Stimulated activated naive CD8-positive, alpha-beta T cell treated with anti-CD3 and anti-CD28 coated beads, Interleukin-15, Interleukin-2, amounts not matched to agents 100 ng/mL and 50 ng/mL, for 24 hours (primary cell): ENCODE measurements at regions not wholly inside any gene's neighbourhood (a gene's known extent, or its start where the extent isn't known, plus 50 kb on each side); places are given as distances from the start of the nearest gene placed in this dataset.
"Not testable (repeated sequence)": the region's sequence is repeated elsewhere in the genome, so short reads cannot be mapped to it uniquely, and the experiment has no call there.

Experiments
- H3K27ac Mint-ChIP-seq: one replicate; pipeline ENCODE4 v1.8.0; 2021; ENCODE audit warnings: mild to moderate bottlenecking, mixed read lengths
- H3K27me3 Mint-ChIP-seq: one replicate; pipeline ENCODE4 v1.8.0; 2021; ENCODE audit warnings: mixed read lengths
- H3K36me3 Mint-ChIP-seq: one replicate; pipeline ENCODE4 v1.8.0; 2021; ENCODE audit warnings: low read depth, mixed read lengths
- H3K4me1 Mint-ChIP-seq: one replicate; pipeline ENCODE4 v1.8.0; 2021; ENCODE audit warnings: low read depth, mixed read lengths
- H3K4me3 Mint-ChIP-seq: one replicate; pipeline ENCODE4 v1.8.0; 2021; ENCODE audit warnings: mild to moderate bottlenecking, mixed read lengths
- H3K9me3 Mint-ChIP-seq: one replicate; pipeline ENCODE4 v1.8.0; 2021; ENCODE audit warnings: mixed read lengths

- H3K4me1 Mint-ChIP-seq: peaks cover 52% of the 10 kb centered on the region
- peaks cover 4% of the 10 kb centered on the region for H3K36me3 Mint-ChIP-seq
- peak overlapping the region; percentile 74 for H3K27ac Mint-ChIP-seq
- H3K9me3 Mint-ChIP-seq: peaks cover 6% of the 10 kb centered on the region
- H3K27me3 Mint-ChIP-seq: no peaks in the 10 kb centered on the region
- no peak overlapping the region for H3K4me3 Mint-ChIP-seq
Observed at GRCh38 chr5:40429258-40430100, 250.2 kb upstream of the PTGER4 start.

GRCh38 chr5:40428815-40429214 is 250.9 kb upstream of the PTGER4 start:
- peaks cover 6% of the 10 kb centered on the region for H3K9me3 Mint-ChIP-seq
- H3K27ac Mint-ChIP-seq: peak overlapping the region; percentile 37
- peaks cover 48% of the 10 kb centered on the region for H3K4me1 Mint-ChIP-seq
- peaks cover 4% of the 10 kb centered on the region for H3K36me3 Mint-ChIP-seq
- H3K4me3 Mint-ChIP-seq: no peak overlapping the region
- H3K27me3 Mint-ChIP-seq: no peaks in the 10 kb centered on the region

GRCh38 chr5:40428126-40428525 is 251.6 kb upstream of the PTGER4 start:
- Mint-ChIP-seq H3K9me3 (peaks cover 6% of the 10 kb centered on the region), H3K27me3 (no peaks in the 10 kb centered on the region), H3K36me3 (peaks cover 4% of the 10 kb centered on the region), H3K4me3 (no peak overlapping the region), H3K4me1 (peaks cover 41% of the 10 kb centered on the region), H3K27ac (peak overlapping the region; percentile 37)

GRCh38 chr5:40417046-40417810 is 262.5 kb upstream of the PTGER4 start:
- not testable (repeated sequence) for H3K27ac Mint-ChIP-seq, H3K4me1 Mint-ChIP-seq, H3K4me3 Mint-ChIP-seq, H3K36me3 Mint-ChIP-seq, H3K27me3 Mint-ChIP-seq
- peaks cover 15% of the 10 kb centered on the region for H3K9me3 Mint-ChIP-seq

- no peak overlapping the region for H3K4me3 Mint-ChIP-seq
- peaks cover 17% of the 10 kb centered on the region for H3K9me3 Mint-ChIP-seq
- H3K27ac Mint-ChIP-seq: no peak overlapping the region
- H3K27me3 Mint-ChIP-seq: no peaks in the 10 kb centered on the region
- peaks cover 3% of the 10 kb centered on the region for H3K36me3 Mint-ChIP-seq
- peaks cover 7% of the 10 kb centered on the region for H3K4me1 Mint-ChIP-seq
Observed at GRCh38 chr5:40416588-40416987, 263.1 kb upstream of the PTGER4 start.

- Mint-ChIP-seq H3K27me3 (no peaks in the 10 kb centered on the region), H3K9me3 (peaks cover 16% of the 10 kb centered on the region), H3K27ac (no peak overlapping the region), H3K4me3 (no peak overlapping the region), H3K4me1 (peaks cover 12% of the 10 kb centered on the region), H3K36me3 (peaks cover 5% of the 10 kb centered on the region)
Observed at GRCh38 chr5:40416098-40416497, 263.6 kb upstream of the PTGER4 start.

- H3K4me1 Mint-ChIP-seq: peaks cover 24% of the 10 kb centered on the region
- H3K27me3 Mint-ChIP-seq: no peaks in the 10 kb centered on the region
- peaks cover 14% of the 10 kb centered on the region for H3K9me3 Mint-ChIP-seq
- H3K27ac Mint-ChIP-seq: no peak overlapping the region
- no peak overlapping the region for H3K4me3 Mint-ChIP-seq
- H3K36me3 Mint-ChIP-seq: peaks cover 5% of the 10 kb centered on the region
Observed at GRCh38 chr5:40414922-40415321, 264.8 kb upstream of the PTGER4 start.

GRCh38 chr5:40413743-40414142 is 266.0 kb upstream of the PTGER4 start:
- no peak overlapping the region for H3K4me3 Mint-ChIP-seq
- no peaks in the 10 kb centered on the region for H3K27me3 Mint-ChIP-seq
- H3K9me3 Mint-ChIP-seq: peaks cover 14% of the 10 kb centered on the region
- H3K4me1 Mint-ChIP-seq: peaks cover 36% of the 10 kb centered on the region
- peaks cover 5% of the 10 kb centered on the region for H3K36me3 Mint-ChIP-seq
- no peak overlapping the region for H3K27ac Mint-ChIP-seq

GRCh38 chr5:40412771-40413170 is 266.9 kb upstream of the PTGER4 start:
- H3K27ac Mint-ChIP-seq: no peak overlapping the region
- peaks cover 46% of the 10 kb centered on the region for H3K4me1 Mint-ChIP-seq

GRCh38 chr5:40410964-40411635 is 268.6 kb upstream of the PTGER4 start:
- Mint-ChIP-seq H3K27ac (peak overlapping the region; percentile 98), H3K4me3 (peak overlapping the region; percentile 64), H3K9me3 (peaks cover 10% of the 10 kb centered on the region), H3K27me3 (no peaks in the 10 kb centered on the region), H3K4me1 (peaks cover 62% of the 10 kb centered on the region), H3K36me3 (peaks cover 19% of the 10 kb centered on the region)

More at GRCh38 chr5:40412771-40413170, 266.9 kb upstream of the PTGER4 start:
- Mint-ChIP-seq H3K36me3 (peaks cover 9% of the 10 kb centered on the region), H3K4me3 (no peak overlapping the region), H3K9me3 (peaks cover 14% of the 10 kb centered on the region), H3K27me3 (no peaks in the 10 kb centered on the region)

GRCh38 chr5:40410231-40410861 is 269.4 kb upstream of the PTGER4 start:
- peaks cover 10% of the 10 kb centered on the region for H3K9me3 Mint-ChIP-seq
- peak overlapping the region; percentile 98 for H3K27ac Mint-ChIP-seq
- H3K36me3 Mint-ChIP-seq: peaks cover 19% of the 10 kb centered on the region
- peak overlapping the region; percentile 64 for H3K4me3 Mint-ChIP-seq
- H3K4me1 Mint-ChIP-seq: peaks cover 70% of the 10 kb centered on the region
- no peaks in the 10 kb centered on the region for H3K27me3 Mint-ChIP-seq

GRCh38 chr5:40409601-40410000 is 270.1 kb upstream of the PTGER4 start:
- H3K4me1 Mint-ChIP-seq: peaks cover 77% of the 10 kb centered on the region
- H3K36me3 Mint-ChIP-seq: peaks cover 19% of the 10 kb centered on the region
- H3K9me3 Mint-ChIP-seq: peaks cover 10% of the 10 kb centered on the region
- peak overlapping the region; percentile 98 for H3K27ac Mint-ChIP-seq
- H3K4me3 Mint-ChIP-seq: peak overlapping the region; percentile 64
- H3K27me3 Mint-ChIP-seq: no peaks in the 10 kb centered on the region

GRCh38 chr5:40406741-40407211 is 272.9 kb upstream of the PTGER4 start:
- Mint-ChIP-seq H3K4me1 (peaks cover 96% of the 10 kb centered on the region), H3K36me3 (peaks cover 19% of the 10 kb centered on the region), H3K27me3 (no peaks in the 10 kb centered on the region), H3K27ac (peak overlapping the region; percentile 97), H3K9me3 (peaks cover 6% of the 10 kb centered on the region), H3K4me3 (peak overlapping the region; percentile 60)

- no peaks in the 10 kb centered on the region for H3K27me3 Mint-ChIP-seq
- H3K27ac Mint-ChIP-seq: peak overlapping the region; percentile 97
- H3K36me3 Mint-ChIP-seq: peaks cover 14% of the 10 kb centered on the region
- H3K4me1 Mint-ChIP-seq: peaks cover 96% of the 10 kb centered on the region
- H3K4me3 Mint-ChIP-seq: peak overlapping the region; percentile 60
- peaks cover under 1% of the 10 kb centered on the region for H3K9me3 Mint-ChIP-seq
Observed at GRCh38 chr5:40405996-40406740, 273.5 kb upstream of the PTGER4 start.
